ENCODE measurements at regions not wholly inside any gene's neighbourhood (a gene's known extent, or its start where the extent isn't known, plus 50 kb on each side); places are given as distances from the start of the nearest gene placed in this dataset.

GRCh38 chr10:131625041-131625440, 275.8 kb upstream of the PPP2R2D start:
- TF ChIP-seq CTCF (IDR thresholded peaks at IDR 0.05; ENCODE audit: extremely low read depth in 1 of 2, insufficient read depth in 1 of 2, low read depth in 1 of 2, low read length in 2 of 2) = no peak
- no peak for TF ChIP-seq EZH2 (IDR thresholded peaks at IDR 0.05; ENCODE audit: borderline replicate concordance, low read depth, low read length, severe bottlenecking)
- no peak for TF ChIP-seq POLR2A (IDR thresholded peaks at IDR 0.05; ENCODE audit: low read depth, low read length)
- TF ChIP-seq POLR2AphosphoS5 (IDR thresholded peaks at IDR 0.05; ENCODE audit: insufficient read depth, low read depth, low read length) = no peak
- TF ChIP-seq MYC (IDR thresholded peaks at IDR 0.05; ENCODE audit: low read depth, low read length) = no peak
